WTC11 (cell line): ENCODE measurements at regions not wholly inside any gene's neighbourhood (a gene's known extent, or its start where the extent isn't known, plus 50 kb on each side); places are given as distances from the start of the nearest gene placed in this dataset.

Experiments
- ATAC-seq: fragments of 200-7000 bp; cut with Tn5 transposase; 2 replicates; pipeline ENCODE4 v1.10.0; 2021; ENCODE audit warnings: mild to moderate bottlenecking, moderate library complexity
- CTCF ChIA-PET: fragments of 300-600 bp; sonication (Branson Sonifier 250); formaldehyde crosslinking; loops from one replicate; lab custom pipeline; 2021; ENCODE audit warnings: antibody characterized with exemption; lab: Charles Lee
- POLR2A ChIA-PET: fragments of 350-600 bp; sonication (Branson Sonifier 250); formaldehyde crosslinking; loops from one replicate; lab custom pipeline; 2021; ENCODE audit warnings: antibody characterized with exemption; lab: Charles Lee
- DNase-seq: peaks from one replicate; pipeline ENCODE4 v3.0.0; 2021; ENCODE audit warnings: low spot score
- H3K27ac Mint-ChIP-seq: 2 replicates; pipeline ENCODE4 v1.8.0; 2021; ENCODE audit warnings: mixed read lengths
- H3K27me3 Mint-ChIP-seq: 2 replicates; pipeline ENCODE4 v1.8.0; 2021; ENCODE audit warnings: low read depth, mild to moderate bottlenecking, moderate library complexity, mixed read lengths
- H3K36me3 Mint-ChIP-seq: 2 replicates; pipeline ENCODE4 v1.8.0; 2021; ENCODE audit warnings: mixed read lengths
- H3K4me1 Mint-ChIP-seq: 2 replicates; pipeline ENCODE4 v1.8.0; 2022; ENCODE audit warnings: mixed read lengths
- H3K4me3 Mint-ChIP-seq: 2 replicates; pipeline ENCODE4 v1.8.0; 2021; ENCODE audit warnings: mild to moderate bottlenecking, moderate library complexity, mixed read lengths
- H3K9me3 Mint-ChIP-seq: 2 replicates; pipeline ENCODE4 v1.8.0; 2021; ENCODE audit warnings: mixed read lengths
- AR ChIP-seq: fragments of 250-450 bp; sonication (Bioruptor Pico); IDR thresholded peaks from 2 replicates; pipeline ENCODE4 v1.9.0; 2021; ENCODE audit warnings: mild to moderate bottlenecking
- ARID4B ChIP-seq: sonication (generic); formaldehyde crosslinking; IDR thresholded peaks from 2 replicates; pipeline ENCODE4 v1.8.0; 2023; ENCODE audit warnings: missing genetic modification reagents, mild to moderate bottlenecking, borderline replicate concordance
- ATF2 ChIP-seq: sonication (generic); formaldehyde crosslinking; IDR thresholded peaks from 2 replicates; pipeline ENCODE4 v1.8.1; 2022; ENCODE audit warnings: low read depth, missing genetic modification reagents, borderline replicate concordance
- CREB1 ChIP-seq: sonication (generic); formaldehyde crosslinking; IDR thresholded peaks from 2 replicates; pipeline ENCODE4 v1.8.0; 2023; ENCODE audit warnings: mild to moderate bottlenecking, missing genetic modification reagents
- ELF4 ChIP-seq: sonication (generic); formaldehyde crosslinking; IDR thresholded peaks from 2 replicates; pipeline ENCODE4 v1.8.1; 2022; ENCODE audit warnings: low read depth, mild to moderate bottlenecking, moderate library complexity, missing genetic modification reagents
- FOXJ3 ChIP-seq: sonication (generic); formaldehyde crosslinking; IDR thresholded peaks from 2 replicates; pipeline ENCODE4 v1.9.0; 2021; ENCODE audit warnings: missing genetic modification reagents, mild to moderate bottlenecking, borderline replicate concordance
- GTF2I ChIP-seq: fragments of 250-450 bp; sonication (Bioruptor Pico); conservative IDR thresholded peaks from 2 replicates; pipeline ENCODE4 v1.4.0; 2021; ENCODE audit warnings: mild to moderate bottlenecking
- IRF1 ChIP-seq: sonication (generic); formaldehyde crosslinking; IDR thresholded peaks from 2 replicates; pipeline ENCODE4 v1.8.0; 2023; ENCODE audit warnings: missing genetic modification reagents
- MXD4 ChIP-seq: fragments of 250-450 bp; sonication (Bioruptor Pico); IDR thresholded peaks from 2 replicates; pipeline ENCODE4 v1.8.0; 2021; ENCODE audit warnings: mild to moderate bottlenecking, moderate library complexity, borderline replicate concordance
- NR1H2 ChIP-seq: sonication (generic); formaldehyde crosslinking; IDR thresholded peaks from 2 replicates; pipeline ENCODE4 v1.9.0; 2021; ENCODE audit warnings: mild to moderate bottlenecking, moderate library complexity, missing genetic modification reagents
- RELA ChIP-seq: sonication (generic); formaldehyde crosslinking; IDR thresholded peaks from 2 replicates; pipeline ENCODE4 v1.8.1; 2022; ENCODE audit warnings: missing genetic modification reagents, mild to moderate bottlenecking, borderline replicate concordance
- SMAD4 ChIP-seq: sonication (generic); formaldehyde crosslinking; IDR thresholded peaks from 2 replicates; pipeline ENCODE4 v1.8.0; 2022; ENCODE audit warnings: mild to moderate bottlenecking, missing genetic modification reagents
- SOX15 ChIP-seq: fragments of 250-450 bp; sonication (Bioruptor Pico); IDR thresholded peaks from 2 replicates; pipeline ENCODE4 v1.9.0; 2021; ENCODE audit warnings: mild to moderate bottlenecking
- TEAD4 ChIP-seq: sonication (generic); formaldehyde crosslinking; IDR thresholded peaks from 2 replicates; pipeline ENCODE4 v1.8.0; 2022; ENCODE audit warnings: mild to moderate bottlenecking, missing genetic modification reagents
- USF1 ChIP-seq: sonication (generic); formaldehyde crosslinking; IDR thresholded peaks from 2 replicates; pipeline ENCODE4 v1.8.0; 2022; ENCODE audit warnings: mild to moderate bottlenecking, missing genetic modification reagents
- ZNF138 ChIP-seq: sonication (generic); formaldehyde crosslinking; conservative IDR thresholded peaks from 2 replicates; pipeline ENCODE4 v1.8.1; 2022; ENCODE audit warnings: mild to moderate bottlenecking, moderate library complexity, missing genetic modification reagents
- ZNF317 ChIP-seq: sonication (generic); formaldehyde crosslinking; IDR thresholded peaks from 2 replicates; pipeline ENCODE4 v1.8.1; 2023; ENCODE audit warnings: low read depth, mild to moderate bottlenecking, moderate library complexity, missing genetic modification reagents, borderline replicate concordance

GRCh38 chr22:27089264-27089663 is 431.9 kb downstream of the MIAT start:
- no peaks in the 10 kb centered on the region; the same call in 1 of the 2 replicates for H3K27me3 Mint-ChIP-seq
- H3K9me3 Mint-ChIP-seq = no peaks in the 10 kb centered on the region
- TF ChIP-seq RELA (CRISPR knock-in tag) (no peak), MXD4 (CRISPR knock-in tag) (no peak), ATF2 (CRISPR knock-in tag) (no peak), ELF4 (CRISPR knock-in tag) (no peak), CREB1 (CRISPR knock-in tag) (no peak), SMAD4 (CRISPR knock-in tag) (no peak), AR (CRISPR knock-in tag) (no peak), ARID4B (CRISPR knock-in tag) (no peak), TEAD4 (no peak), ZNF317 (CRISPR knock-in tag) (no peak), IRF1 (CRISPR knock-in tag) (no peak), SOX15 (no peak), NR1H2 (CRISPR knock-in tag) (no peak), FOXJ3 (CRISPR knock-in tag) (no peak), USF1 (CRISPR knock-in tag) (no peak), ZNF138 (CRISPR knock-in tag) (no peak), GTF2I (CRISPR knock-in tag) (no peak)
- CTCF ChIA-PET = interaction anchor here (1.1 kb wide), 1 partner anchor 11 kb away, joined by 3 read pairs; no protein-coding TSS in a partner anchor
- H3K4me1 Mint-ChIP-seq = peaks cover 16% of the 10 kb centered on the region
- no peak overlapping the region for H3K4me3 Mint-ChIP-seq
- POLR2A ChIA-PET = no interaction called here
- no peak overlapping the region for H3K27ac Mint-ChIP-seq
- ATAC-seq = no peak
- H3K36me3 Mint-ChIP-seq = no peaks in the 10 kb centered on the region
- DNase-seq = no peak
